PC-3 (cell line): ENCODE measurements at regions not wholly inside any gene's neighbourhood (a gene's known extent, or its start where the extent isn't known, plus 50 kb on each side); places are given as distances from the start of the nearest gene placed in this dataset.

Experiments used
- ATAC-seq: fragments of 200-7000 bp; cut with Tn5 transposase; 2 replicates; pipeline ENCODE4 v1.9.1; 2020; ENCODE audit warnings: mild to moderate bottlenecking, moderate library complexity
- BruUV-seq: library from RNA; stranded (reverse); fragments of 400-500 nt; replicated peaks from 2 replicates; lab custom pipeline; 2021; lab: Mats Ljungman, UMichigan
- CTCF ChIA-PET: fragments of 300-600 bp; sonication (Branson Sonifier 250); formaldehyde crosslinking; loops from one replicate; lab custom pipeline; 2022; ENCODE audit warnings: antibody characterized with exemption; lab: Charles Lee
- POLR2A ChIA-PET: fragments of 300-600 bp; sonication (Branson Sonifier 250); formaldehyde crosslinking; loops from one replicate; lab custom pipeline; 2022; ENCODE audit warnings: antibody characterized with exemption; ENCODE audit not compliant: unreplicated experiment; lab: Charles Lee
- DNase-seq: peaks from one replicate; pipeline ENCODE4 v3.0.0-alpha.2; 2015
- H2AFZ ChIP-seq: fragments of 300-600 bp; sonication (generic); 2 replicates; pipeline ENCODE4 v1.6.0; 2016; ENCODE audit warnings: antibody characterized with exemption, low read length
- H3F3A ChIP-seq: fragments of 300-600 bp; sonication (generic); one replicate; pipeline ENCODE4 v1.6.0; 2017; ENCODE audit warnings: antibody characterized with exemption, low read length, control low read depth, mild to moderate bottlenecking; ENCODE audit not compliant: unreplicated experiment
- H3K27ac ChIP-seq: fragments of 300-600 bp; sonication (generic); 2 replicates; pipeline ENCODE4 v1.5.1; 2016; ENCODE audit warnings: mild to moderate bottlenecking, low read length
- H3K27me3 ChIP-seq: fragments of 300-600 bp; sonication (generic); 2 replicates; pipeline ENCODE4 v1.6.1; 2016; ENCODE audit warnings: low read length, mixed read lengths
- H3K36me3 ChIP-seq: fragments of 300-600 bp; sonication (generic); 2 replicates; pipeline ENCODE4 v1.6.1; 2016; ENCODE audit warnings: low read depth, mixed run types, low read length, mixed read lengths
- H3K4me1 ChIP-seq: fragments of 300-600 bp; sonication (generic); 2 replicates; pipeline ENCODE4 v1.5.1; 2016; ENCODE audit warnings: low read length; ENCODE audit not compliant: insufficient read depth
- H3K4me2 ChIP-seq: fragments of 300-600 bp; sonication (generic); 2 replicates; pipeline ENCODE4 v1.6.0; 2016; ENCODE audit warnings: low read length
- H3K4me3 ChIP-seq: fragments of 300-600 bp; sonication (generic); 2 replicates; pipeline ENCODE4 v1.5.1; 2016; ENCODE audit warnings: mild to moderate bottlenecking, low read length, mixed read lengths
- H3K79me2 ChIP-seq: fragments of 300-600 bp; sonication (generic); 2 replicates; pipeline ENCODE4 v1.6.1; 2017; ENCODE audit warnings: low read length, mixed read lengths
- H3K9ac ChIP-seq: fragments of 300-600 bp; sonication (generic); 2 replicates; pipeline ENCODE4 v1.6.0; 2016; ENCODE audit warnings: mild to moderate bottlenecking, low read length
- H3K9me2 ChIP-seq: fragments of 300-600 bp; sonication (generic); replicated peaks from 2 replicates; pipeline ENCODE4 v1.6.1; 2016; ENCODE audit warnings: mixed run types, low read length, mixed read lengths
- H3K9me3 ChIP-seq: fragments of 300-600 bp; sonication (generic); 2 replicates; pipeline ENCODE4 v1.6.1; 2016; ENCODE audit warnings: low read length, mixed read lengths
- H4K20me1 ChIP-seq: fragments of 300-600 bp; sonication (generic); 2 replicates; pipeline ENCODE4 v1.6.1; 2016; ENCODE audit warnings: low read length, mixed read lengths
- EZH2 ChIP-seq: fragments of 300-600 bp; sonication (generic); IDR thresholded peaks from one replicate; pipeline ENCODE4 v1.6.1; 2017; ENCODE audit warnings: antibody characterized with exemption, mild to moderate bottlenecking, low read length; ENCODE audit not compliant: unreplicated experiment
- EZH2phosphoT487 ChIP-seq: fragments of 300-600 bp; sonication (generic); IDR thresholded peaks from 2 replicates; pipeline ENCODE4 v1.6.1; 2018; ENCODE audit warnings: mild to moderate bottlenecking, antibody characterized with exemption, low read length, borderline replicate concordance
- intact Hi-C: fragments of 100-400 bp; cut with micrococcal nuclease; formaldehyde crosslinking; loops from 2 replicates; pipeline ENCODE4 v1.9.0; 2023
- TF ChIP-seq, protein P1 (sequence below): fragments of 300-600 bp; sonication (generic); conservative IDR thresholded peaks from 2 replicates; pipeline ENCODE4 v1.5.1; 2017; ENCODE audit warnings: antibody characterized with exemption, low read depth, mild to moderate bottlenecking, low read length

DNA sequence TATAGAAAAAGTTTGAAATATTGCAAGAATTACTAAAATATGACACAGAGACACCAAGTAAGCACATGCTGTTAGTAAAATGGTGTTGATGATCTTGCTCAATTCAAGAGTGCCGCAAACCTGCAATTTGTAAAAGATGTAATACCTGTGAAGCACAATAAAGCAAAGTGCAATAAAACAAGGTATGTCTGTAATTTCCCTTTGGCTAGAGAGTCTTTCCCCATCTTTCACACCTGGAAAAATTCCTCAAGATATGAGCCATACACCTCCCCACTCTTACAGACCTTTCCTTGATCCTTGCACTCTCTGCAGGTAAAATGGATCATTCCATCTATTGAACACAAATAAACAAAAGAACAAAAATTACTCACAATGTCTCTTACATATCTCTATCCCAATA lies 597.8 kb downstream of the EFNA5 start:
- BruUV-seq, result no TSS peak
- TF ChIP-seq, protein P1, sequence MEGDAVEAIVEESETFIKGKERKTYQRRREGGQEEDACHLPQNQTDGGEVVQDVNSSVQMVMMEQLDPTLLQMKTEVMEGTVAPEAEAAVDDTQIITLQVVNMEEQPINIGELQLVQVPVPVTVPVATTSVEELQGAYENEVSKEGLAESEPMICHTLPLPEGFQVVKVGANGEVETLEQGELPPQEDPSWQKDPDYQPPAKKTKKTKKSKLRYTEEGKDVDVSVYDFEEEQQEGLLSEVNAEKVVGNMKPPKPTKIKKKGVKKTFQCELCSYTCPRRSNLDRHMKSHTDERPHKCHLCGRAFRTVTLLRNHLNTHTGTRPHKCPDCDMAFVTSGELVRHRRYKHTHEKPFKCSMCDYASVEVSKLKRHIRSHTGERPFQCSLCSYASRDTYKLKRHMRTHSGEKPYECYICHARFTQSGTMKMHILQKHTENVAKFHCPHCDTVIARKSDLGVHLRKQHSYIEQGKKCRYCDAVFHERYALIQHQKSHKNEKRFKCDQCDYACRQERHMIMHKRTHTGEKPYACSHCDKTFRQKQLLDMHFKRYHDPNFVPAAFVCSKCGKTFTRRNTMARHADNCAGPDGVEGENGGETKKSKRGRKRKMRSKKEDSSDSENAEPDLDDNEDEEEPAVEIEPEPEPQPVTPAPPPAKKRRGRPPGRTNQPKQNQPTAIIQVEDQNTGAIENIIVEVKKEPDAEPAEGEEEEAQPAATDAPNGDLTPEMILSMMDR, result no peak
- TF ChIP-seq EZH2 (no peak), EZH2phosphoT487 (no peak)
- Histone ChIP-seq H3K79me2 (no peaks in the 10 kb centered on the region), H3K27me3 (no peaks in the 10 kb centered on the region), H3K27ac (no peak overlapping the region), H3K9me2 (no peaks in the 10 kb centered on the region), H3K4me1 (no peaks in the 10 kb centered on the region), H2AFZ (no peak overlapping the region), H4K20me1 (no peaks in the 10 kb centered on the region), H3K4me2 (no peak overlapping the region), H3K9me3 (no peaks in the 10 kb centered on the region), H3K4me3 (no peak overlapping the region), H3F3A (no peaks in the 10 kb centered on the region), H3K9ac (no peak overlapping the region), H3K36me3 (no peaks in the 10 kb centered on the region)
- ChIA-PET POLR2A (no interaction called here), CTCF (no interaction called here)
- DNase-seq (no peak), ATAC-seq (no peak)
- intact Hi-C loops, result no loop called here

DNA sequence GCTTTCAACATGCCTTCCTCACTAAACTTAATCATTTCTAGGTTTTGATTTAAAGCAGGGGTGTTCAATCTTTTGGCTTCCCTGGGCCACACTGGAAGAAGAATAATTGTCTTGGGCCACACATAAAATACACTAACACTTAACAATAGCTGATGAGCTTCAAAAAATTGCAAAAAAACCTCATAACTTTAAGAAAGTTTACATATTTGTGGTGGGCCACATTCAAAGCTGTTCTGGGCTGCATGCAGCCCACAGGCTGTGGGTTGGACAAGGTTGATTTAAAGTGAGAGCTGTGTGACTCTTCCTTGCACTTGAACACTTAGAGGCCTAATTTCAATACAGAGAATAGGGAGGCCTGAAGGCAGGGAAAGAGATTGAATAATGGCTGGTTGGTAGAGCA lies 598.3 kb downstream of the EFNA5 start:
- ATAC-seq, result no peak
- CTCF ChIA-PET, result no interaction called here
- no peak for TF ChIP-seq EZH2phosphoT487
- TF ChIP-seq, protein P1, result no peak
- no peak for TF ChIP-seq EZH2

DNA sequence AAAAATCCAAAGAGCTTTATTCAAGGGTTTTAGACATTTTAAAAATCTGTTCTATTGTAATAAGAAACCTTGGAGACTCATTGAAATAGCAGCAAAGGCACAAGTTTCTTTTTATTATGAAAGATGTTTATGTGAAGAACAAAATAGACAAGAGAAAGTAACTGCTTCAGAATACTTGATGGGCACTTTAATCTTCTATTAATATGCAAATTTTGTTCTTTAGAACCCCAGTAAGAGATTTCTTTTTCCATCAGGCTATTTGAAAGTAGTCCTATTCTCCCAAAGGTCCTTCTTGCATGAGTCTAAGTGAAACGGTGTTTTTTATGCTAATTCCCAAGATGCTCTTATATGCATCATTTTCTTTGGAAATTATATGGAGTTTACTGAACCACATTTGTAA lies 602.0 kb downstream of the EFNA5 start:
- Histone ChIP-seq H3K36me3 (no peaks in the 10 kb centered on the region), H3K9me3 (no peaks in the 10 kb centered on the region), H3K4me1 (no peaks in the 10 kb centered on the region), H3K4me3 (no peak overlapping the region), H3K27me3 (no peaks in the 10 kb centered on the region), H3F3A (no peaks in the 10 kb centered on the region), H2AFZ (no peak overlapping the region), H3K9ac (no peak overlapping the region), H3K27ac (no peak overlapping the region), H4K20me1 (no peaks in the 10 kb centered on the region), H3K79me2 (no peaks in the 10 kb centered on the region), H3K4me2 (no peak overlapping the region), H3K9me2 (no peaks in the 10 kb centered on the region)
- intact Hi-C loops, result no loop called here
- CTCF ChIA-PET, result no interaction called here
- BruUV-seq, result no TSS peak
- POLR2A ChIA-PET, result no interaction called here
- no peak for DNase-seq
- no peak for TF ChIP-seq EZH2phosphoT487
- no peak for TF ChIP-seq EZH2
- TF ChIP-seq, protein P1, result no peak
- ATAC-seq, result no peak

More for the DNA sequence above, 598.3 kb downstream of the EFNA5 start:
- Histone ChIP-seq H3K9me3 (no peaks in the 10 kb centered on the region), H3K9me2 (no peaks in the 10 kb centered on the region), H4K20me1 (no peaks in the 10 kb centered on the region), H3F3A (no peaks in the 10 kb centered on the region), H3K27ac (no peak overlapping the region), H3K27me3 (no peaks in the 10 kb centered on the region), H3K36me3 (no peaks in the 10 kb centered on the region), H3K9ac (no peak overlapping the region), H3K4me2 (no peak overlapping the region), H2AFZ (no peak overlapping the region), H3K79me2 (no peaks in the 10 kb centered on the region), H3K4me1 (no peaks in the 10 kb centered on the region), H3K4me3 (no peak overlapping the region)
- POLR2A ChIA-PET, result no interaction called here
- no TSS peak for BruUV-seq
- no peak for DNase-seq
- intact Hi-C loops, result no loop called here
